H9 (cell line): ENCODE measurements at regions not wholly inside any gene's neighbourhood (a gene's known extent, or its start where the extent isn't known, plus 50 kb on each side); places are given as distances from the start of the nearest gene placed in this dataset.

ENCODE experiments used
- DNase-seq: peaks from one replicate; pipeline ENCODE4 v3.0.0-alpha.2; 2017
- H2AFZ ChIP-seq: one replicate; pipeline ENCODE4 v1.6.1; 2013; ENCODE audit warnings: mild to moderate bottlenecking, low read length, control low read depth, moderate library complexity
- H2AK5ac ChIP-seq: 2 replicates; pipeline ENCODE4 v1.6.1; 2013; ENCODE audit warnings: low read length, control low read depth, mixed read lengths; ENCODE audit not compliant: insufficient read length
- H2BK120ac ChIP-seq: one replicate; pipeline ENCODE4 v1.6.1; 2013; ENCODE audit warnings: low read depth, mild to moderate bottlenecking, low read length, control low read depth, inconsistent platforms; ENCODE audit not compliant: poor library complexity, severe bottlenecking
- H2BK12ac ChIP-seq: 2 replicates; pipeline ENCODE4 v1.6.1; 2013; ENCODE audit warnings: low read length, control low read depth, mixed read lengths, low read depth; ENCODE audit not compliant: insufficient read length
- H2BK15ac ChIP-seq: 2 replicates; pipeline ENCODE4 v1.6.1; 2013; ENCODE audit warnings: low read depth, low read length, control low read depth
- H2BK20ac ChIP-seq: one replicate; pipeline ENCODE4 v1.6.1; 2013; ENCODE audit warnings: low read depth, mild to moderate bottlenecking, low read length, control low read depth, inconsistent platforms; ENCODE audit not compliant: poor library complexity, severe bottlenecking
- H2BK5ac ChIP-seq: 2 replicates; pipeline ENCODE4 v1.6.1; 2013; ENCODE audit warnings: low read length, control low read depth, mixed read lengths; ENCODE audit not compliant: insufficient read length
- H3K14ac ChIP-seq: 2 replicates; pipeline ENCODE4 v1.6.1; 2013; ENCODE audit warnings: low read length, control low read depth; ENCODE audit not compliant: insufficient read depth
- H3K18ac ChIP-seq: 2 replicates; pipeline ENCODE4 v1.6.1; 2013; ENCODE audit warnings: low read depth, mild to moderate bottlenecking, mixed read lengths, low read length, control low read depth; ENCODE audit not compliant: insufficient read length
- H3K23ac ChIP-seq: 2 replicates; pipeline ENCODE4 v1.6.1; 2013; ENCODE audit warnings: low read length, control low read depth, mixed read lengths, low read depth; ENCODE audit not compliant: insufficient read length
- H3K23me2 ChIP-seq: 2 replicates; pipeline ENCODE4 v1.6.1; 2013; ENCODE audit warnings: low read depth, mild to moderate bottlenecking, mixed read lengths, low read length, control low read depth; ENCODE audit not compliant: insufficient read length, poor library complexity, severe bottlenecking
- H3K27ac ChIP-seq: 2 replicates; pipeline ENCODE4 v1.5.1; 2013; ENCODE audit warnings: low read length, control low read depth, mixed read lengths, low read depth; ENCODE audit not compliant: insufficient read length
- H3K27me3 ChIP-seq: 2 replicates; pipeline ENCODE4 v1.6.1; 2013; ENCODE audit warnings: low read length, control low read depth, inconsistent platforms; ENCODE audit not compliant: insufficient read depth
- H3K4ac ChIP-seq: 2 replicates; pipeline ENCODE4 v1.6.1; 2013; ENCODE audit warnings: low read depth, mild to moderate bottlenecking, control low read depth, inconsistent platforms, low read length, moderate library complexity
- H3K4me1 ChIP-seq: 2 replicates; pipeline ENCODE4 v1.6.1; 2013; ENCODE audit warnings: low read length, control low read depth, inconsistent platforms; ENCODE audit not compliant: insufficient read depth
- H3K4me2 ChIP-seq: 2 replicates; pipeline ENCODE4 v1.6.1; 2013; ENCODE audit warnings: low read length, control low read depth, mixed read lengths; ENCODE audit not compliant: insufficient read length, insufficient read depth
- H3K56ac ChIP-seq: 2 replicates; pipeline ENCODE4 v1.6.1; 2013; ENCODE audit warnings: low read depth, mild to moderate bottlenecking, mixed read lengths, low read length, control low read depth; ENCODE audit not compliant: insufficient read length
- H3K79me1 ChIP-seq: 2 replicates; pipeline ENCODE4 v1.6.1; 2013; ENCODE audit warnings: low read depth, mild to moderate bottlenecking, moderate library complexity, low read length, control low read depth, inconsistent platforms; ENCODE audit not compliant: insufficient read depth, poor library complexity, severe bottlenecking
- H3K79me2 ChIP-seq: 2 replicates; pipeline ENCODE4 v1.6.1; 2013; ENCODE audit warnings: low read length, control low read depth, inconsistent platforms; ENCODE audit not compliant: insufficient read depth
- H3K9ac ChIP-seq: 2 replicates; pipeline ENCODE4 v1.6.1; 2013; ENCODE audit warnings: low read length, control low read depth, mixed read lengths; ENCODE audit not compliant: insufficient read length; ENCODE audit errors: extremely low read depth
- H3K9me3 ChIP-seq: one replicate; pipeline ENCODE4 v1.6.1; 2013; ENCODE audit warnings: low read depth, low read length, inconsistent platforms; ENCODE audit not compliant: control insufficient read depth
- H3T11ph ChIP-seq: one replicate; pipeline ENCODE4 v1.6.1; 2013; ENCODE audit warnings: mild to moderate bottlenecking, low read length, control low read depth, inconsistent platforms
- H4K20me1 ChIP-seq: one replicate; pipeline ENCODE4 v1.6.1; 2013; ENCODE audit not compliant: control insufficient read depth, insufficient read length, insufficient read depth
- H4K5ac ChIP-seq: 2 replicates; pipeline ENCODE4 v1.6.1; 2013; ENCODE audit warnings: low read depth, mild to moderate bottlenecking, mixed read lengths, low read length, control low read depth; ENCODE audit not compliant: insufficient read length
- H4K8ac ChIP-seq: replicated peaks from 2 replicates; pipeline ENCODE4 v1.6.1; 2013; ENCODE audit warnings: low read length, control low read depth, mixed read lengths, low read depth; ENCODE audit not compliant: insufficient read length
- H4K91ac ChIP-seq: 2 replicates; pipeline ENCODE4 v1.6.1; 2013; ENCODE audit warnings: low read depth, mild to moderate bottlenecking, moderate library complexity, mixed read lengths, low read length, control low read depth; ENCODE audit not compliant: insufficient read length
- H3K27ac Mint-ChIP-seq, 3 experiments: 2 replicates in 2 of 3; 3 replicates in 1 of 3; pipeline ENCODE4 v1.8.0; 2020 to 2021; ENCODE audit warnings: mixed read lengths in 3 of 3, mild to moderate bottlenecking in 1 of 3, moderate library complexity in 1 of 3
- H3K27me3 Mint-ChIP-seq: 2 replicates; pipeline ENCODE4 v1.8.0; 2021; ENCODE audit warnings: low read depth, mild to moderate bottlenecking, moderate library complexity, mixed read lengths
- H3K36me3 Mint-ChIP-seq, 3 experiments: 2 replicates in 2 of 3; 3 replicates in 1 of 3; pipeline ENCODE4 v1.8.0; 2020 to 2021; ENCODE audit warnings: low read depth in 3 of 3, mixed read lengths in 3 of 3; ENCODE audit not compliant: insufficient read depth in 1 of 3
- H3K4me1 Mint-ChIP-seq, 2 experiments: 2 replicates each; pipeline ENCODE4 v1.8.0; 2020; ENCODE audit warnings: mixed read lengths in 2 of 2
- H3K4me3 Mint-ChIP-seq, 2 experiments: 2 replicates in 1 of 2; 3 replicates in 1 of 2; pipeline ENCODE4 v1.8.0; 2020 to 2021; ENCODE audit warnings: mild to moderate bottlenecking in 2 of 2, mixed read lengths in 2 of 2, moderate library complexity in 1 of 2
- H3K9me3 Mint-ChIP-seq, 2 experiments: 2 replicates in 1 of 2; 3 replicates in 1 of 2; pipeline ENCODE4 v1.8.0; 2020; ENCODE audit warnings: mild to moderate bottlenecking in 2 of 2, mixed read lengths in 2 of 2, moderate library complexity in 1 of 2
- CTCF ChIP-seq: fragments of 200-600 bp; sonication (generic); conservative IDR thresholded peaks from 3 replicates; pipeline ENCODE4 v1.8.0; 2021; ENCODE audit warnings: antibody characterized with exemption, mild to moderate bottlenecking
- WGBS: extraction: QIAGEN DNeasy Blood & Tissue Kit; methylation state at CpG from one replicate; pipeline ENCODE4 v1.1.7; 2013; ENCODE audit warnings: missing lambda C conversion rate, low lambda C conversion rate, mixed read lengths; ENCODE audit not compliant: insufficient read length; ENCODE audit errors: extremely low coverage; 5-methylcytosine and 5-hydroxymethylcytosine counted together

- no peak overlapping the region for H3K23ac ChIP-seq
- peaks cover 22 to 23% of the 10 kb centered on the region in 2 experiments for H3K9me3 Mint-ChIP-seq
- no peak overlapping the region for H2AK5ac ChIP-seq
- DNase-seq: no peak
- no peak overlapping the region for H3K9ac ChIP-seq
- no peak overlapping the region for H3K27ac ChIP-seq
- H2BK20ac ChIP-seq: no peak overlapping the region
- H3K9me3 ChIP-seq: no peaks in the 10 kb centered on the region
- no peak overlapping the region for H3K18ac ChIP-seq
- H3K4me1 Mint-ChIP-seq: peaks cover 2 to 3% of the 10 kb centered on the region in 2 experiments; a peak in 2 of 4 replicates
- H3K14ac ChIP-seq: no peak overlapping the region
- H3K27me3 ChIP-seq: no peaks in the 10 kb centered on the region
- H3K4me2 ChIP-seq: no peak overlapping the region
- peaks cover 3% of the 10 kb centered on the region; the same call in 1 of the 2 replicates for H3K27me3 Mint-ChIP-seq
- H3K4me3 Mint-ChIP-seq: no peak overlapping the region
- no peak overlapping the region for H2BK12ac ChIP-seq
- no peak overlapping the region for H4K5ac ChIP-seq
- no peak overlapping the region for H2BK120ac ChIP-seq
- no peak overlapping the region for H2BK15ac ChIP-seq
- H3K56ac ChIP-seq: no peak overlapping the region
- no peaks in the 10 kb centered on the region for H3K79me1 ChIP-seq
- no peaks in the 10 kb centered on the region for H3K23me2 ChIP-seq
- no peak overlapping the region for H3T11ph ChIP-seq
- H3K4ac ChIP-seq: no peak overlapping the region
- peaks cover 0 to 19% (median 6%) of the 10 kb centered on the region in 3 experiments; a peak in 4 of 7 replicates for H3K36me3 Mint-ChIP-seq
- no peaks in the 10 kb centered on the region for H4K20me1 ChIP-seq
- no peak overlapping the region for H2AFZ ChIP-seq
- no peak overlapping the region for H4K91ac ChIP-seq
- no peaks in the 10 kb centered on the region for H3K79me2 ChIP-seq
- no peak overlapping the region for H4K8ac ChIP-seq
- no CpG with 5 or more reads among the region's 2 CpGs for WGBS
- H2BK5ac ChIP-seq: no peak overlapping the region
- no peak for TF ChIP-seq CTCF
- H3K4me1 ChIP-seq: no peaks in the 10 kb centered on the region; the same call in 1 of the 2 replicates
- H3K27ac Mint-ChIP-seq: no peak overlapping the region
Measured at GRCh38 chr10:59055045-59055444, 121.4 kb upstream of the PHYHIPL start.
